ENCODE measurements at regions not wholly inside any gene's neighbourhood (a gene's known extent, or its start where the extent isn't known, plus 50 kb on each side); places are given as distances from the start of the nearest gene placed in this dataset.
"Not testable (repeated sequence)": the region's sequence is repeated elsewhere in the genome, so short reads cannot be mapped to it uniquely, and the experiment has no call there.

- Histone ChIP-seq H3K27me3 (ENCODE audit: low read depth, low read length) (no peaks in the 10 kb centered on the region), H3K4me3 (ENCODE audit: low read depth in 1 of 2, low read length in 2 of 2) (no peak overlapping the region), H3K27ac (ENCODE audit: low read length) (no peak overlapping the region), H3K4me1 (ENCODE audit: control insufficient read depth in 1 of 2, insufficient read depth in 2 of 2, low read length in 2 of 2) (no peaks in the 10 kb centered on the region), H3K36me3 (ENCODE audit: control insufficient read depth in 1 of 2, insufficient read depth in 2 of 2, low read length in 2 of 2) (no peaks in the 10 kb centered on the region), H3K9me3 (ENCODE audit: control insufficient read depth in 1 of 2, low read length in 2 of 2) (peaks cover under 1 to 22% of the 10 kb centered on the region in 2 donors)
Measured at GRCh38 chr22:48772286-48772907, 1055.3 kb downstream of the BRD1 start.

- no peaks in the 10 kb centered on the region for H3K36me3 ChIP-seq (ENCODE audit: control insufficient read depth in 1 of 2, insufficient read depth in 2 of 2, low read length in 2 of 2)
- no peak overlapping the region for H3K27ac ChIP-seq (ENCODE audit: low read length)
- H3K4me1 ChIP-seq (ENCODE audit: control insufficient read depth in 1 of 2, insufficient read depth in 2 of 2, low read length in 2 of 2), result no peaks in the 10 kb centered on the region
- H3K27me3 ChIP-seq (ENCODE audit: low read depth, low read length), result no peaks in the 10 kb centered on the region
- H3K9me3 ChIP-seq (ENCODE audit: control insufficient read depth in 1 of 2, low read length in 2 of 2), result peaks cover 0 to 22% of the 10 kb centered on the region in 2 donors
- no peak overlapping the region for H3K4me3 ChIP-seq (ENCODE audit: low read depth in 1 of 2, low read length in 2 of 2)
Measured at GRCh38 chr22:48765595-48765994, 1062.1 kb downstream of the BRD1 start.

GRCh38 chr22:48761546-48761945 lies 1066.1 kb downstream of the BRD1 start:
- H3K4me3 ChIP-seq (ENCODE audit: low read depth in 1 of 2, low read length in 2 of 2), result no peak overlapping the region
- H3K9me3 ChIP-seq (ENCODE audit: control insufficient read depth in 1 of 2, low read length in 2 of 2), result peaks cover 0 to 8% of the 10 kb centered on the region in 2 donors
- H3K27me3 ChIP-seq (ENCODE audit: low read depth, low read length), result no peaks in the 10 kb centered on the region
- H3K27ac ChIP-seq (ENCODE audit: low read length), result no peak overlapping the region
- no peaks in the 10 kb centered on the region for H3K4me1 ChIP-seq (ENCODE audit: control insufficient read depth in 1 of 2, insufficient read depth in 2 of 2, low read length in 2 of 2)
- H3K36me3 ChIP-seq (ENCODE audit: control insufficient read depth in 1 of 2, insufficient read depth in 2 of 2, low read length in 2 of 2), result no peaks in the 10 kb centered on the region

- Histone ChIP-seq H3K4me3 (ENCODE audit: low read depth in 1 of 2, low read length in 2 of 2) (no peak overlapping the region), H3K9me3 (ENCODE audit: control insufficient read depth in 1 of 2, low read length in 2 of 2) (peaks cover 0 to 7% of the 10 kb centered on the region in 2 donors), H3K36me3 (ENCODE audit: control insufficient read depth in 1 of 2, insufficient read depth in 2 of 2, low read length in 2 of 2) (no peaks in the 10 kb centered on the region), H3K27me3 (ENCODE audit: low read depth, low read length) (no peaks in the 10 kb centered on the region), H3K4me1 (ENCODE audit: control insufficient read depth in 1 of 2, insufficient read depth in 2 of 2, low read length in 2 of 2) (no peaks in the 10 kb centered on the region), H3K27ac (ENCODE audit: low read length) (no peak overlapping the region)
Measured at GRCh38 chr22:48760481-48761390, 1066.9 kb downstream of the BRD1 start.

DNA sequence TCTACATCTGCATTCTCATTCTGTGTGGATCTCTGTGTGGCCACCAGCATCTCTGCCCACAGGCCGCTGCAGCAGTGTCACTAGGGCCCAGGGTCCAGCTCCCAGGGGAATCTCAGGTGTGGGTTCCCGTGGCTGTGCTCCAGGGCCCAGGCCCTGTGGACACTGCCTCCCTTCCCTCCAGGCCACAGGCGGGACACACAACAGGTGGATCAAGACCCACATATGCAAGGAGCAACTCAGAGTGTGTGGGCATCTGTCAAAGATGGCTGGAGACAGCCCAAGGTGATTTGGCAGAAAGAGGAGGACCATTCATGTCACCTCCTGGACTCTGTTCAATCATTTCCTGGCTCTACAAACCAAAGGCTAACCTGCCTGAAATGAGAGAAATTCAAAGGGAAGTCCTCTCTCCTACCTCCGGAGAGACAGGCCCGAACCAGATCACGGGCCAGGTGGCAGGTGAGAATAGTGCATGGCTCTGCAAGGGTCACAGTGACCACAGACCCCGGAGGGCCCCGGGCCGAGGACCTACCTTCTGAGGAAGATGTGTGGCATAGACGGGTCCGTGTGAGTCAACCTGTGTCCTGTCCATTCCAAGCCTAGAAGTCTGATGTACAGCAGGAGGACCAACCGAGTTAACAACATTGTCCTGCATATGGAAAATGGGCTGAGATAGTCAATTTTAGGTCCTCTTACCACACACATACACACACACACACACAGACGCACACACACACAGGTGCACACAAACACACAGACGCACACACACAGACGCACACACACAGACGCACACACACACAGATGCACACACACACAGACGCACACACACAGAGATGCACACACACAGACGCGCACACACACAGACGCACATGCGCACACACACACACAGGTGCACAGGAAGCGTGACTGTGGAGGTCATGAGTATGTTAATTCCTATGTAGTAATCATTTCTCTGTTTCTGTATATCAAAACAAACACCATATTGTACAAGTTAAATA lies 1068.5 kb downstream of the BRD1 start:
- H3K27me3 ChIP-seq (ENCODE audit: low read depth, low read length), result no peaks in the 10 kb centered on the region
- no peaks in the 10 kb centered on the region for H3K9me3 ChIP-seq (ENCODE audit: control insufficient read depth in 1 of 2, low read length in 2 of 2)
- H3K4me1 ChIP-seq (ENCODE audit: control insufficient read depth in 1 of 2, insufficient read depth in 2 of 2, low read length in 2 of 2), result no peaks in the 10 kb centered on the region
- no peaks in the 10 kb centered on the region for H3K36me3 ChIP-seq (ENCODE audit: control insufficient read depth in 1 of 2, insufficient read depth in 2 of 2, low read length in 2 of 2)
- H3K27ac ChIP-seq (ENCODE audit: low read length), result no peak overlapping the region
- no peak overlapping the region for H3K4me3 ChIP-seq (ENCODE audit: low read depth in 1 of 2, low read length in 2 of 2)

DNA sequence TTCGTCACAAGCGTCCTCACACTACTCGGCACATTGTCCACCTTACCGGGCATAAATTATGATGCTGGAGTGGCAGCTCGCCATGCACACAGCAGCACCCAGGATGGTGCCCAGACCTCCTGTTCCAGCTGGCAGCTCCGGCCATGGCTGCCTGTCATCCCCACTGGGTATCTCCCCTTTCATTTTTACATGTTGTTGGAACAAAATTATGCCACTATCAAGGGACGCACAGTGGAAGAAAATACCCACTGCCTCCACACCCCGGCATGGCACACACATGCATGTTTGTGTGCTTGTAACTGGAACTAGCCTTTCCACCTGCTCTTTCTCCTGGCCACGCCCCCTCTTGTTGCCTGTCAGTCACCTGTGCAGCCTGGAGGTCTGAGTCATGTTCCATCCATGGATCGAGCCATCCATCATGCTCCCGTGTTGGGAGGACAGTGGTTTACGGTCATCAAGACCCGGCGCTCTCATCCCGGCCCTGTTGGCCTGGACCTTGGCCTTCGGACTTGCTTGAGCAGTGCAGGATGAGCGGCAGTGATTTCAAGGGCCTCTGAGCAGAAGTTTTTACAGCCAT lies 1069.6 kb downstream of the BRD1 start:
- Histone ChIP-seq H3K36me3 (ENCODE audit: control insufficient read depth in 1 of 2, insufficient read depth in 2 of 2, low read length in 2 of 2) (no peaks in the 10 kb centered on the region), H3K4me1 (ENCODE audit: control insufficient read depth in 1 of 2, insufficient read depth in 2 of 2, low read length in 2 of 2) (no peaks in the 10 kb centered on the region), H3K4me3 (ENCODE audit: low read depth in 1 of 2, low read length in 2 of 2) (no peak overlapping the region), H3K9me3 (ENCODE audit: control insufficient read depth in 1 of 2, low read length in 2 of 2) (no peaks in the 10 kb centered on the region), H3K27me3 (ENCODE audit: low read depth, low read length) (no peaks in the 10 kb centered on the region), H3K27ac (ENCODE audit: low read length) (no peak overlapping the region)

- Histone ChIP-seq H3K4me1 (ENCODE audit: control insufficient read depth in 1 of 2, insufficient read depth in 2 of 2, low read length in 2 of 2) (no peaks in the 10 kb centered on the region), H3K36me3 (ENCODE audit: control insufficient read depth in 1 of 2, insufficient read depth in 2 of 2, low read length in 2 of 2) (no peaks in the 10 kb centered on the region), H3K4me3 (ENCODE audit: low read depth in 1 of 2, low read length in 2 of 2) (no peak overlapping the region), H3K9me3 (ENCODE audit: control insufficient read depth in 1 of 2, low read length in 2 of 2) (no peaks in the 10 kb centered on the region), H3K27ac (ENCODE audit: low read length) (no peak overlapping the region), H3K27me3 (ENCODE audit: low read depth, low read length) (no peaks in the 10 kb centered on the region)
Measured at GRCh38 chr22:48757581-48757980, 1070.1 kb downstream of the BRD1 start.

- H3K27ac ChIP-seq (ENCODE audit: low read length); H3K27me3 ChIP-seq (ENCODE audit: low read depth, low read length); H3K4me3 ChIP-seq (ENCODE audit: low read depth in 1 of 2, low read length in 2 of 2); H3K36me3 ChIP-seq (ENCODE audit: control insufficient read depth in 1 of 2, insufficient read depth in 2 of 2, low read length in 2 of 2); H3K4me1 ChIP-seq (ENCODE audit: control insufficient read depth in 1 of 2, insufficient read depth in 2 of 2, low read length in 2 of 2); H3K9me3 ChIP-seq (ENCODE audit: control insufficient read depth in 1 of 2, low read length in 2 of 2): not testable (repeated sequence)
Measured at GRCh38 chr22:48757135-48757534, 1070.5 kb downstream of the BRD1 start.

DNA sequence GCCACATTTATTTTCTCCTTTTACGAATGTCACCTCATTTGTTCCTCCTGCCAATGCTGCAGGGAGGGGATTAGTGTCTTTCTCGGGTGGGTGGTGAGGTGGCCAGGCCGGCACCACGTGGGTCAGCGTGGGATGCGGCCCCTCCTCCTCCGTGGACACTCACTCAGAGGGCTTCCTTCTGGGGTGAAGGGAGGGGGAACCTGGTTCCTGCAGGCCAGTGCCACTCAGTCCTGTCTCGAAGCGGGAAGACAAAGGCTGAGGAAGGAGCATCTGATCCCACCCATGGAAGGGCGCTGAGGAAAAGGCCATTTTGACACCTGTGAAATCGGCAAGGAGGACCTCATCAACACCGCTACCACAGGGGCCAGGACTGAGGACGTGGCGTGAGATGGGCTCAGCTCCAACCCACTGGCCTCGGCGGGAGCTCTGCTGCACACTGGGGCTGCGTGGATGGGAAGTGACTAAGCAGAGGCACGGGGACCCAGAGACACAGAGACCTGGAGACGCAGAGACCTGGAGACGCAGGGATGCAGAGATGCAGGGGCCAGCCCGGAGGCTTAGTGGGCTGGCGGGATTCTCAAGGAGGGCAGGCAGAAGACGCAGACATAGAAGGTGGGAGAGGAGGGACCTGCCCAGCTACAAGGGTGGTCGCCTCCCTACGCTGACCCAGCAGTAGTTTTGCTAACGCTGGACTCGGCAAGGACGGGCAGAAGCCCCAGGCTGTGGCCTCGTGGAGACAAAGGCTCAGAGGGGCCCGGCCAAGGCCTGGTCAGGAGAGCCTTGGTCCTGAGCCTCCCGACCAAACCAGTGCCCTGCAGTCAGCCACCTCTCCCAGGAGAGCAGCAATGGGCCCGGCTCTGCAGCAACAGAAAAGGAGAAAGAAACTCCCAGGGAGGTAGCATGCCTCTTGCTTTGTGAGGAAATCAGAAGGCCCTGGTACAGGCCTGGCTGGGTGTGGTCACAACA lies 1071.2 kb downstream of the BRD1 start:
- no peaks in the 10 kb centered on the region for H3K27me3 ChIP-seq (ENCODE audit: low read depth, low read length)
- H3K4me3 ChIP-seq (ENCODE audit: low read depth in 1 of 2, low read length in 2 of 2), result no peak overlapping the region
- no peak overlapping the region for H3K27ac ChIP-seq (ENCODE audit: low read length)
- H3K4me1 ChIP-seq (ENCODE audit: control insufficient read depth in 1 of 2, insufficient read depth in 2 of 2, low read length in 2 of 2), result no peaks in the 10 kb centered on the region
- no peaks in the 10 kb centered on the region for H3K9me3 ChIP-seq (ENCODE audit: control insufficient read depth in 1 of 2, low read length in 2 of 2)
- H3K36me3 ChIP-seq (ENCODE audit: control insufficient read depth in 1 of 2, insufficient read depth in 2 of 2, low read length in 2 of 2), result no peaks in the 10 kb centered on the region

All from muscle layer of duodenum (tissue), 2 donors.